ENCODE measurements at regions not wholly inside any gene's neighbourhood (a gene's known extent, or its start where the extent isn't known, plus 50 kb on each side); places are given as distances from the start of the nearest gene placed in this dataset.
"Not testable (repeated sequence)": the region's sequence is repeated elsewhere in the genome, so short reads cannot be mapped to it uniquely, and the experiment has no call there.

DNA sequence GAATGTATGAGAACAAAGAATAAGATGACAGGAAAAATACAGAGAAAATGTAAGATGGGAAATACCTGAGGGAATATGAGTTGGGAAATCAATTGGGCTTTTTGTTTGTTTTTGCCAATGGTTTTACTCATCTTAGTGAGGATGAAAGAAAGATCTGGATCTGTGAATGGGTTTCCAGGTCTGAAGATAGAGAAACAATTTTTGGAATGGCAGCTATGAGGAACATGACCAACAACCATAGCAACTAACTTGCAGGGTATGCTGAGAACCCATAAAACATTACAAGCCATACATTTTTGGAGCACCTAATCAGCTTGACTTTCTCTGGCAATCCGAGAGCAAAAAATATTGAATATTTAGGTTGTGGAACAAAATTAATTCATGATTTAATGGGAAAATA, 290.0 kb downstream of the KCTD12 start:
- DNase-seq = no peak

DNA sequence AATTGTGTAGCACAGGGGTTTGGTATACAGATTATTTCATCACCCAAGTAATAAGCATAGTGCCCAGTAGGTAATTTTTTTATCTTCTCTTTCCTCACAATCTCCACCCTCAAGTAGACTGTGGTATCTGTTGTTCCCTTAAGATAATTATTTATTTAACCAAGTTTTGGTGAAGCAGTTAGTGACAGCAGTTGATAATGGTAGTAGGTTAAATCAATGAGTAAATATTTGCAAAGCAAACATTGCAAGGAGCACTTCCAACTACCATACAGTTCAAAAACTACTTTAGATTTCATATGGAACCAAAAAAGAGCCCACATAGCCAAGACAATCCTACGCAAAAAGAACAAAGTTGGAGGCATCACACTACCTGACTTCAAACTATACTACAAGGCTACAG, 291.8 kb downstream of the KCTD12 start:
- no peak for DNase-seq

DNA sequence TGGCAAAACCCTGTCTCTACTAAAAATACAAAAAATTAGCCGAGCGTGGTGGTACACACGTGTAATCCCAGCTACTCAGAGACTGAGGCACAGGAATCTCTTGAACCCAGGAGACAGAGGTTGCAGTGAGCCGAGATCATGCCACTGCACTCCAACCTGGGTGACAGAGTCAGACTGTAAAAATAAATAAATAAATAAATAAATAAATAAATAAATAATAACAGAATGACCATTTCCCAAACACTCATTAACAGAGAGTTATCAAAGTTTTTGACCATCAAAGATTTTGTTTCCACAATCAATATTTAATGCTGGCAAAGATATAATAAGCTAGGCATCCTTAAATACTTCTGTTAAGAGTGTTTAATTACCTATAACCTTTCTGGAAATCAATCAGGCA, 299.4 kb downstream of the KCTD12 start:
- DNase-seq = no peak

DNA sequence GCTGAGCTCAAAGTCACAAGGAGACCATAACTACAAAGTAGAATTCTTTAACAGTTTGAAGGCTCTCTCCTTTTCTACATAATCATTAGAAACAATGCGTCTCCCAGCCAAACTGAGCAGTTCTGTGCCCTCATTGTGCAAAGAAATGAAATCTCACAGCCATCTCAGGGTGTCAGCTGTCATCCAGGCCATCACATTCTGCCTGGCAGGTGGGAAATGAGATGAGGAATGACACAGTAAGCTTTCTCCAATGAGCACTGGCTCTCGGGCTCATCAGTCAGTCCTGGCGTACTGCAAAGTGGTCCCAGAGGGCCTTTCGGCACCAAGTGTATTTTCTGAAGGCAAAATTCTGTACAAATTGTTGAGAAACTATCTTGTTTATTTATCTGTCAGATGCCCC, 306.5 kb downstream of the KCTD12 start:
- no peak for DNase-seq

DNA sequence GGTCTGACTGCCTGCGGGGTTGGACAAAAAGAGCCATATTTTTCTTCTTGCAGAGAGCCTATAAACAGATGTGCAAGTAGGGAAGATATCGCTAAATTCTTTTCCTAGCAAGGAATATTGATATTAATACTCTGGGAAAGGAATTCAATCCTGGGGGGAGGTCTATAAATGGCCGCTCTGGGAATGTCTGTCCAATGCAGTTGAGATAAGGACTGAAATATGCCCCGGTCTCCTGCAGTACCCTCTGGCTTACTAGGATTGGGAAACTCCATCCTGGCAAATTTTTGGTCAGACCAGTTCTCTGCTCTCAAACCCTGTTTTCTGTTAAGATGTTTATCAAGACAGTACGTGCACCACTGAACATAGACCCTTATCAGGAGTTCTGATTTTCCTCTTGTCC, 310.6 kb downstream of the KCTD12 start:
- not testable (repeated sequence) for DNase-seq

DNA sequence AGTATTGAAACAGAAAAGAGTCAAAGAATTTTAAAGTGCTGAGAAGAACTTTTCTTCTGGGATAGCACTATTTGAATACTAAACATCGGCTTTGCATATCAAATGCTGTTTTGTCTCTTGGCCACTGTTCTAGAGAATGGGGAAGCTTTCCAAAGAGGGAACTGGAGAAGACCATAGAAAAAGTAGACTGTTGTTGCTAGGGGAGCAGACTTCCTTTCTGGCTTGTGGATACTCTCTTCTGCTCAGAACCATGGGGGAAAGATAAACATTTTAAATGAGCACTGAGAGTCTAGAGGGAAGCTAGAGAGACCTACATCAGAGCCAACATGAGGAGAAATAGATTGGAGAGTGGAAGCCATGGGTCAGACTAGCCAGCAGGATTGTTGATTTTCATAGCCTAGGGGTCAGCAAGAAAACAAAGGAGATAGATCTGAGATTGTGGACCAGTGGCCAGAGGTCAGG, 315.7 kb downstream of the KCTD12 start:
- no peak for DNase-seq

DNA sequence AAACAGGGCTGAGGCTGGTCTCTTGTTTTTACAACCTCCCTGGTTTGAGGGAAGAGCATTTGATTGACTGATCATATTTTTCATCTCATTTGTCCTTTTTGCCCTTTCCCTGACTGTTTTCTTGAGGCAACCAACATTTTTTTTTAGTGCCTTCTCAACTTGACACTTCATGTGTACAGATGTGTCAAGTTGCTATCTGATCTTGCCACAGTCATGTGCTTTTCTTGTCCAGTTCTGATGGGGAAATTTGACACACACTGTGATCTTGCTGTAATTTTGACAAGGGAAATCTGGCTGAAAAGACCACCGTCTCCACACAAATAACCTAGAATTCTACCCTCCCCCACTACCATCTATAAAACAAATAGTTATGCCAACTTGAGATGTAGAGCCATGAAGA, 329.6 kb downstream of the KCTD12 start:
- DNase-seq = no peak

DNA sequence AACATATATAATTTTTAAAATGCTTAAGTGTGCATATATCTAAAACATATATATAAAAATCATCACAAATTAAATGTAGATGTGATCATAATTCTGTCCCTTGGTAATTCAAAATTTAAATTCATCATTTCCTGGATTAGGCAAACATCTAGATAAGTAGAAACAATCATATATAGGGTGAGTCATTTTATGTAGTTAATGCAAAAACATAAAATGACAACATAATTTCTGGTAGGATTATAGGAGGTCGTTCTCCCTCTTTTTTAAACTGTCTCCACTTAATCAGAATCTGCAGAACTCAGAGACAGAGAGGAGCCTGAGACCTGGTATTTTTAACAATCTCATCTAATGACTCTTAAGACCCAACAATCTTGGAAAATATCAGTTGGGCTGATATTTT, 333.4 kb downstream of the KCTD12 start:
- DNase-seq = no peak

DNA sequence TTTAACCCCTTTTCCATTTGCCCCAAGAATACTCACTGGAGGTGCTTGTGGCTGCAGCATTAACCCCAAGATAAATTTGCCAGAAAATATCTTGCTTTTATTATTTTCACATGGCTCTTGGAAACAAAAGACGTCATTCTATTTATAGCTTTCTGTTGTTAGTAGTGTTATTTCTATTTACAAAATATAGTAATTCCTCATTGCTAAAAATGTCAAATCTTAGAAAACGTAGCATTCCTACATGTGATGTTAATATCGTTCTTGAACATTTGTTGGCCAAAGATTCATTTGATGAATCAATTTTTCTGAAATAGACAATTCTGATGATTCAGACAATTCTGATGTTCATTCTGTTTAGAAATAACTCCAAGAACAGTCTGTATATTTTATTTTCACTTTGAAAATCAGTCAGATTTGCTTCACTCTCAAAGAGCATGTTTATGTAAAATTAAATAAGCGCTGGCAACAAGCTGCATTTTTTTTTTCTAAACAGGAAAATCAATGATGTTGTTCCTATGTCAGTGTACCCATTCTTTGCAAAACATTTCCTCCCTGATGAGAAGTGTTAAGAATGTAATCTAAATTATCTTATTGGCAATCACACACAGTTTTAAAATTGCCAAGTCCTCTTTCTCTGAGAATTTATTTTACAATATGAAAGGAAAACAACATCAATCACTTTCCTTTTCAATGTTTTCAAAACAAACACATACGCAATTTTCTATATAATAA, 334.0 kb downstream of the KCTD12 start:
- no peak for DNase-seq

DNA sequence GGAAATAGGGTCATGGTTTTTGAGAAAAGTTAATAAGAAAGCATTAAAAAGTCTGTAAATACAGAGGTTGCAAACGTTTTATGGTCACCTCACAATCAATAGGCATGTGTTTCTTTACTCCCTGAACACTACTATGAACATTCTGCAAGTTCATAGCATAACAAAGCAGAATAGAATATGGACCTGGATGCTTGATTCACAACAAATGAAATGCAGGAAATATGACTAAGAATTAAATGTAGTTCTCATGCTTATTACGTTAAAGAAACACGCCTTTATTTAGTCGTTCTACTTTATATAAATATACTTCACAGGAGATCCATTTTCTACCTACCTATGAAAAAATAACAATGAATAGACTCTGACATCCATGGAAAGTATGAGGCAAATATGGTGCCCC, 344.0 kb downstream of the KCTD12 start:
- no peak for DNase-seq

DNA sequence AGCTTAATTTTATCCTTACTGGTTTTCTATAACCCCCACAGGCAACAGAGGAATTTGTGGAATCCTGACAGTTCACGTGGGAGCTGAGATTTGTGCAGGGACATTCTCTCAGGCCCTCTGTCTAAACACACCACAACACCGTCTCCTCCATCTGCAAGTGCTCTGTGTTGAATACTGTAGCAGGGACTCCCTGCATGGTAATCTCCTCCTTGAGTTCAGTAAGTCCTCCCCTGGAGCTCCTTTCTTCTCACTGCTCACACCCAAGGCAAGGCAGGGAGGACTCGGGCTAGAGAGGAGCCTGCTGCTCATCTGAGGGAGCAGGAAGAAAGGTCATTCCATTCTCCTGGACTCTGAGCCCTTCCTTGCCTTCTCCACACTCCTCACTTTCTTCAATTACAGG, 348.2 kb downstream of the KCTD12 start:
- no peak for DNase-seq

DNA sequence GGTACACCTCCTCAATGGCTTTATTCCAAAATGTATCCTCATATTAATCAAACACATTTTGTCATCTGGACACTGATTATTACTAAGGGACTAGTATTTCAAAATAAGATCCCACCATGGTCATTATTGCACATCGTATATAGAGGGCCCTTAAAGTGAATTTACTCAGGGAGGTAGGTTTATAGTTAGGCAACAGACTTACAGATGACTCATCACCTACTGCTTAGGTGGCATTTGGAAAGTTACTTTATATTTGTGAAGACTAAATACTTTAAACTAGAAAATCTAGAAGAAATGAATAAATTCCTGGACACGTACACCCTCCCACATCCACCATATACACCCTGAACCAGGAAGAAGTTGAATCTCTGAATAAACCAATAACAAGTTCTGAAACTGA, 353.0 kb downstream of the KCTD12 start:
- no peak for DNase-seq

DNA sequence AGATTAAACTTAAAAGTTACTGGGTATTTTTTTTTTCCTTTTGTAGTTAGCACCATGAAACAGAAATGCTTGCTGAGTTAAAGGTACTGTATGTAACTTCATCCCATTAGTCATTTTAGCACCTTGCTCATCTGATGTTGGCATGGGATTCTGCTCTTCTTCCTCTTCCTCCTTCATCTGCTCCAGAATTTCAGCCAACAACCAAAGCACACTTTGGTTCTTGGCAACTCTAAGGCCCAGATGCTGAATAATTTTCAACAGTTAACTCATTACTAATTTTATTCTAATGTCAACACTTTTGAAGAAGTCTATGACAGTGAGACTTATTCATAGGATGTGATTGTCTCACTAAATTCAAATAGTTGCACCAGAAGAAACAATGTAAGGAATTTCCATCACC, 359.2 kb downstream of the KCTD12 start:
- no peak for DNase-seq

DNA sequence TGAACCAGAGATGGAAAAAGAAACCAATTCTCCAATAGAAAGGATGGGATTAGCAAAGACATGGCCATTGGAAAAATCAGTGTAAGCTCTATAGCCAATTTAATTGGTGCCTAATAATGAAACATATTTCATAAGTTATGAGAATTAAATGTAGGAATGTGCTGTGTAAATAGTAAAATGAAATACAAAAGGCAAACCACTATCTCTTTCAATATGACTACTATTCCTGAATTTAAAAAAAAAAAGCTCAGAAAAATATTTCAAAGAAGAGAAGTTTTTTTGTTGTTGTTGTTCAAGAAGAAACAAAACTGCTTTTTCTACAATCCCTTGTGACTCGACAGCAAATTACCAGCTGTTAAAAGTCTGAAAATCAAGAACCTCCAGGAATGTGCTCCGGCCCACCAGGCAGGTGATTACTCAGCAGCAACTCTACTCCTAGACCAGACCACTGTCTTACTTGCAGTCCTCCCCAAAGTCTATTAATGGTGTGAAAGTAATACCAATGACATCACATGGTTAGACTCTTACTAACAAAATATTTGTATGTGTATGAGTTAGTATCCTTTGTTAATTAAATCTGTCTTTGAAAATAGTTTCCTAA, 362.4 kb downstream of the KCTD12 start:
- DNase-seq = no peak

DNA sequence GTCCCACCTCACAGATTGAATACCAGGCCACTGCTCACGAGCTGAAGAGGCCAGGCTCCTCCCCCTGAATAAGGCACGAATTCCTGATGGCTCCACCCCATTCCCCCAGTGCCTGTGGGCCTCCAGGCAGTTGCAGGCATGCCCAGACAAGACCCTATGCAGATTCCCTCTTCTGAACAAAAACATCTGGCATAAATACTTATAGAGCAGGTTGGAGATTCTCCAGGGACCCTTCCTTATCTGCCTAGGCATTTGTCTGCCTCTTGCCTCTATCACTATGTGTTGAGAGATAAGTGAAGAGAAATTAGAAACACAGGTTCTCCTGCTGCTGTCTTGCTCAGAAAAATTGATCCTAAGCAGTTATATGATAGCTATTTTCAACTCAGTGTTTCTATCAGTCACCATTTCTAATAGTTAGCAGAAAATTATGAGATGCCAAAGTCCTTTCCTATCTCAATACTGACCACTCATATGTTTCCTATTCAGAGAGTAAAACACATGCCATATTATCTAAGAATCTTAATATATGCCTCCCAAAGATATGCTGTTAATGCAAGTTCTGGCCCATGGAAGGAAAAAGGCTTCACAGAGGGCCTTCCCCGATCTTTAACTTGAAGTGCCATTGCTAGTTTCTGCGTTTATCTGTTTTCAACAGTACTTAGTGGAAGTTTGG, 364.0 kb downstream of the KCTD12 start:
- DNase-seq = no peak

DNA sequence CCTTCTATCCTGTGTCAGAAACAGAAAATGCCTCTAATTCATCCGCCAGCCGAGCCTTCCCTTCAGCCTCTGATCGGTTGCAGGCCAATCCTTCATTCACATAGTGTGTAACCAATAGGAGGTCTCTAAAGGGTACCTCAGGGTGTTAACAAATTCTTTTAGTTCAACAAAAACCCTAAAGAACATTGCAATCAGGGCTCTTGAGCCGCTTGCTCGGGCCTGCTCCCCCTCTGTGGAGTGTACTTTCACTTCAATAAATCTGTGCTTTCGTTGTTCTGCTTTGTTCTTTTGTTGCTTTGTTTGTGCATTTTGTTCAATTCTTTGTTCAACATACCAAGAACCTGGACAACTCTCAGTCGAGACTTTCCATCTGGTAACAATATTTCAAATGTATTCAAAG, 366.5 kb downstream of the KCTD12 start:
- DNase-seq = no peak

DNA sequence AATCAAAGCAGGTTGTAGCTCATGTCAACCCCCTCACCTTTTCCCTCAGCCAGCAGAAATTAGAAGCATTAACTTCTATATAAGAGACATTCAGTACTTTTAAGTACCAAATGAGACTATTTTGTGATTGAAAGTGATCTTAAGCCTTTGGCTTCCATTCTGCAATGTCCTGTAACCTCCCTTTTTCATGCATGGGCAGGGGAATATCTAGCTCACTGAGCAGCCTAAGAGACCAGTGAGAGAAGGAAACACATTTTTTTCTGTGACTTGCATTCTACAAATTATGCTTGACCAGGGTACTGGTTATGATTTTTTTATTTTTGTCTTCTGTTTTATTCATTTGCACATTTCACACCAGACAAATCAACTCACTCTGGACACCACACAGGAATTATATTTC, 369.6 kb downstream of the KCTD12 start:
- no peak for DNase-seq

DNA sequence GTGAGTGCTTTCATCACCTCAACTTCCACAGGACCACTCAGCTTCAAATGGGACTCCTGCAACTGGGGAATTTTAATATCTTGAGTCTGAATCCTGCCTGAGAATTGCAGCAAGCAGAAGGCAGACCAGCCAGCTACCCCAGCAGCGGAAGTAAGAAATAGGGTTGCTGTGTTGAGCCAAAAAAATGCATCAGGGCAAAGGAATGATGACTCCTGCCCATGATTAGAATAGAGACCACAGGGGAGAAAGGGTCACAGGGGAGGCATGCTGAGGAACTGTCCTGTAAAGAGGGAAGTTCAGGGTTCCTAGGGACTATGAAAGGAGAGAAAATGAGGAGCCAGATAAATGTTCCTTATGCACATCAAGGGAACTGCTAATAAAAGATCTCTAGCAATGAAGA, 370.2 kb downstream of the KCTD12 start:
- no peak for DNase-seq

DNA sequence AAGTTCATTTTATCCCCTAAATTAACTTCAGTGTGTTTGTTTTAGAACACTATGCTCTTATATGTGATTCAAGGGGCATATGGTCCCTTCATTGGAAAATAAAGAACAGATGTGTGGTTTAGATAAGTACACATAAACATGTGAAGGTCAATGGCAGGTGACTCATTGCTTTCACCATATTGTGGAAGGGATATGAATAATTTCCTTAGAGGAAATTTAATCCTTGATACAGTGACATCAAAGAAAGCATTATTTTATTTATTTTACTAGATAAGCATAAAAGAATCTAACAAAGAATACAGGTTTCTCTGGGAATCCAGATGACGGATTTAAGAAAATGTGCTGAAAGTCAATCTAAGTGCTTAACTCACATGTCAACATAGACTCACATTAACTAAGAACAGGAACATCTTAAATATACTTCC, 373.5 kb downstream of the KCTD12 start:
- no peak for DNase-seq

DNA sequence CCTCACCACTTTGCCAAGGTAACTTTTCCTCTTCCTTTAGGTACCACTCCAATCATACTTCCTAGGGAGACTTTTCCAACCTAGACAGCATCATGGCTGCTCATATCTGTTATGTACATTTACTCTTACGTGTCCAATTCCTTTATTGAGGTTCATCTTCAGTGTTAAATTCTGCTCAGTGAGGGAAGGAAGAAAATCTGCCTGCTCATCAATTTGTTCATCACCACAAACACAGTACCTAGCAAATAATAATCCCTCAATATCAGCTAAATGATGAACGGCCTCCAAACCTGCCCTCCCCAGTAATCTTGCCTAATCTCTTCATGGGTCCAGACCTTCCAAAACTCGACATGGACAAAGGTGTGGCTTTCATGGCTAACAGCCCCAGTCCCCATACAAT, 380.8 kb downstream of the KCTD12 start:
- no peak for DNase-seq

DNA sequence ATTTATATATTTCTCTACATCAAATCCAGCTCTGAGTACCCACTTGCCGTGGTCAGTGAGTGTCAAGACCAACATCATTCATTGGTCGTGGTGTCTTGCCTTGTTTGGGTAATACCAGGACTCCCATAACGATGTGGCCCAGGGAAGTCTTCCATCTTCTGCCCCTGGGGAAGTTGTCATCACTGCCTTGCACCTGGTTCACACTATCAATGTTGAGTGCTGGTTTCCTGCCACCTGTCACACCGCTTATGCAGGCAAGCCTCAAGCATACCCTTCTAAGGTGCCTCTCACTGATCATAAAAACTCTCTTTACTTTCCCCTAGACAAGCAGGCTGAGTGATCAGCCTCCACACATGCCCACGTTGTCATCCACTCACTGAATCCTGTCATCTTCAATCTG, 382.4 kb downstream of the KCTD12 start:
- no peak for DNase-seq

DNA sequence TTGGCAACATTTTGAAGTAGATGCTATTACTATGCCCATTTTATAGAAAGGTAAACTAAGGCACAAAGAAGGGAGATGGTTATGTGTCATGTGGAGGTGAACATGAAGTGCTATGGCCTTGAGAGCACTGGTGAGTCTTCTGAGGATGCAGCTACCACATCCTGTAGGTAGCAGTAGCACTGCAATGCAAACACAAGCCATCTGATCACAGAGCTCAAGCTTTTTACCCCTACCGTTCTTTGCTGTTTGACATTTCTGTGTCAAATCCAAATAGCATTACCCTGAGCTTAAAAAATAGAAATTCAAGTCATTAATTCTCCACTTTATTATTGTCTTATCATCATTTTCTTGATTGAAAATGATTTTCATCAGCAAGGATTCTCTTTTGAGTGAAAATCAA, 382.9 kb downstream of the KCTD12 start:
- DNase-seq = no peak

DNA sequence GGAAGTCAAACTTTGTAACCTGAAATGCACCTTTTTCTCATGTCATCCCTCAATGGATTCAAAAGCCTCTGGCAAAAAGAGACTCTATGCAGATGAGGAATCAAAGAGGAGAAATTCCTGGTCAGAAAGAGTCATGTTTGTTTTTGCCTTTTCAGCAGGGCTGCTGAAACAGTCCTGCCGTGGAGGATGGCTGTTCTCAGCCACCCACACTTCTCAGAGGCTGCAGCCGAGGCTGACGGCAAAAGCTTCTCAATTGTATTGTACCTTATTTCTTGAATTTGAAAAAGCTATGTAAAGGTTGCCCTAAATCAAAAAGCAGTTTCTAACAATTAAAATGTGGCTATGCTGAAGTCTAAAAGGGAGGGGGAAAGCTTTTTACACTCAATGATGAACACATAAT, 385.3 kb downstream of the KCTD12 start:
- no peak for DNase-seq

DNA sequence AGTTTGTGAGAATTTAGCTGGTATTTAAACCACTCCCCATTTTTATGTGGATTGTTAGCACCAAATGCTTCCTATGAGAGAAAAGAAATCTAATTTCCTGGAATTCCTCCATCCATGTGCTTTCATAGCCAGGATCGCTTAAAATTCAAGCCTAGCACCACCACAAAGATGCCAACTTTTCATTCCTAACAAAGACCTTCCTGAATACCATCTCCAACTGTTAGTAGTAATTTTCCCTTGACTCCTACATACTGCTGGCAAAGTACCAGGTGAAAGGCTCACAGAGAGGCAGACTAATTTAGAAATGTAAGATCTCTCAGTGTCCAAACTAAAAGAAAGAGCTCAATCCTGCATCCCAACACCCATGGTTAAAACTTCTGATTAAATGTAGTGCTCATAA, 386.3 kb downstream of the KCTD12 start:
- no peak for DNase-seq

DNA sequence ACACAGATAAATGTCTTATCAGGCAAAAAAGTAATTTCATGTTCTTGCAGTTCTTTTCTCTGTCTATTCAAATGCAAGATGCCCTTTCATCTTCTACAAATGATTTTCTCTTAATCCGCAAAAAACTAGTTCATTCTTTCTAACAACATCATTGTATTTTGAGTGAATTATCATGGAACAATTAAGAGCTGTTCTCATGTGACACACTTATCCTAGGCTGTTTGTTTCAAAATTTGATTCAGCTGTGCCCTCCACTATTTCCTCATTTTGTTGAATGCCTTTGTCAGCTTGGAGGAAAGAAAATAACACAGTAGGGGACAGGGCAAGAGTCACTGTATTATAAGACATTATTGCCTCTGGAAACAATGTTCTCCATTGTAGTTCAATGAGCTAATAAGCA, 396.9 kb downstream of the KCTD12 start:
- no peak for DNase-seq

All from activated CD4-positive, CD25-positive, alpha-beta regulatory T cell treated with anti-CD3 and anti-CD28 coated beads, Interleukin-2, amount 50 U/mL, for 72 hours (primary cell).